ENCODE measurements at regions not wholly inside any gene's neighbourhood (a gene's known extent, or its start where the extent isn't known, plus 50 kb on each side); places are given as distances from the start of the nearest gene placed in this dataset.
"Not testable (repeated sequence)": the region's sequence is repeated elsewhere in the genome, so short reads cannot be mapped to it uniquely, and the experiment has no call there.

- DNase-seq: no peak
Measured at GRCh38 chr4:189445613-189446012, 495.1 kb upstream of the FRG1 start.

- DNase-seq: no peak
Measured at GRCh38 chr4:189463734-189464133, 476.9 kb upstream of the FRG1 start.

DNA sequence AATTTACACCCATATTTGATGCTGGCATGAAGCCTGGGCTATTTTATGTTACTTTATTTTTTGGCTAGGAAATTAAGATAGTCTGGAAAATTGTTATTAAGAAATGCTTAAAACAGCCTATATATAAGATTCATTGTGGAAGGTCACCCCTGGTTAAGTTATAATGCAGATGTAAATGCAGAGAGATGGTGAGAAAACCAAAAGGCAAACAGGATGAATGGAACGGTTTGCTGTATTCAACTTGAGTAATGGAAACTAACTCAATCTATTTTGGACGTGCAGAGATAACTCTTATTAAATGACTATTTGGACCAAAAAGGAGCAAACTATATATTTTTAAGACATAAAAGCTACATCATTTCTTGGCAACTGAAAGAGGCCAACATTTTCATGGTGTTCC, 446.3 kb upstream of the FRG1 start:
- DNase-seq: no peak

DNA sequence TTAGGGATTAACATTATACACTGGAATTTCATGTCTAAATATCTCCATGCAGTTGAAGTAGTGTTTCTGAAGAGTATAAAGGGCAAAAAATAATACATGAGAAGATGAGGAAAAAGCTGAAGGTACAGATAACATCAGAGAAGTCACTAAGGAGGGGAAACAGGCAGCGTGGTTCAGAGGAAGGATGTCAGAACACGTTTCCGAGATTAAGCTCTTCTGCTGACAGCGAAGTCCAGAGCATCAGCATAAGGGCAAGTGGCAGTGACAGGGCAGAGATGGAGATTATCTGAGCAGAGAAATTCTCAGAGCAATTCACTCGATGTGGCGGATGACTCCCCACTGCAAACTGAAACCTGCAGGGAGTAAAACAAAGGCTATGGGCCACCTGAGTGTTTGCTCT, 443.2 kb upstream of the FRG1 start:
- DNase-seq: no peak

- DNase-seq: no peak
Measured at GRCh38 chr4:189497996-189498395, 442.7 kb upstream of the FRG1 start.

- no peak for DNase-seq
Measured at GRCh38 chr4:189498457-189498856, 442.2 kb upstream of the FRG1 start.

DNA sequence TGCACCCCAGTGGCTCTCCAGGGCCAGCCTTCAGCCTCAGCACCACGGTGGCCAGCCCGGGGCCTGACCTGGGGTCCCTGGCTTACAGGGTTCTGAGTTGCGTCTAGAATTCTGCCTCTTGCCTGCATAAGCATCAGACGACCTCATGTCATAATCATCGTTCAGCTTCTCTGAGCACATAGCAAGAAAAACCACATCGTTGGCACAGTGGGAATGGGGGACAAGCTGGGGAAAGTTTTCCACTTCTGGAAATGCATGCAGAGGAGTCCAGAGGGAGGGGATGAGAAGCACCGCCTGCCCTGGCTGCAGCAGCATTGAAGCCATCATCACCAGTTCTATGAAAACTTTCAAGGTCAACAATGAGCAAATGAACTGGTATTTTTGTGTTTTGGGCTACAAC, 441.0 kb upstream of the FRG1 start:
- no peak for DNase-seq

DNA sequence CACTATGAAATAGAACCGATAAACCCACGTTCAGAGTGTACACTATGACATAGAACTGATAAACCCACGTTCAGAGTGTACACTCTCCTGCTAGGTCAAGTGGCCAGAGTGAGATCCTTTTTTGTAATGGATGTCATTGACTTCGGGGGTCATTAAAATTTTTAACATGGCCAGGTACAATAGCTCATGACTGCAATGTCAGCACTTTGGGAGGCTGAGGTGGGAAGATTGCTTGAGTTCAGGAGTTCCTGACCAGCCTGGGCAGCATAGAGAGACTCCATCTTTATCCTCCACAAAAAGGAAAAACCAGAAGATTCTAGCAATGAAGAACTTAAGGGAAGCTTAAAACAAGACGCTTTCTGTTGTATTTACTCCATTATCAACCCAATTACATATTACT, 439.7 kb upstream of the FRG1 start:
- no peak for DNase-seq

- no peak for DNase-seq
Measured at GRCh38 chr4:189502841-189503435, 437.7 kb upstream of the FRG1 start.

GRCh38 chr4:189504220-189504619, 436.5 kb upstream of the FRG1 start:
- DNase-seq: no peak

- DNase-seq: no peak
Measured at GRCh38 chr4:189505380-189505779, 435.3 kb upstream of the FRG1 start.

- DNase-seq: no peak
Measured at GRCh38 chr4:189506080-189506479, 434.6 kb upstream of the FRG1 start.

DNA sequence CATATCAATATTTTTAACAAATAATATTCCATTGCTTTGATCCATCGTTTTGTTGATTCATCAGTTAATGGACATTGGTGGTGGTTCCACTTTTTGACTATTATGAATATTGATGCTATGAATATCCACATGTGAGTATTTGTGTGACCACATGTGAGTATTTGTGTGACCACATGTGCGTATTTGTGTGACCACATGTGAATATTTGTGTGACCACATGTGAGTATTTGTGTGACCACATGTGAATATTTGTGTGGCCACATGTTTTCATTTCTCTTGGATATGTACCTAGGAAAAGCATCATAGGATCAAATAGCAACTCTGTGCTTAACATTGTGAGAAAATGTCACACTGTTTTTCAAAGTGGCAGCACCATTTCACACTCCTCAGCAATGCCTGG, 433.6 kb upstream of the FRG1 start:
- no peak for DNase-seq

- DNase-seq: no peak
Measured at GRCh38 chr4:189510601-189511000, 430.1 kb upstream of the FRG1 start.

- no peak for DNase-seq
Measured at GRCh38 chr4:189511581-189511980, 429.1 kb upstream of the FRG1 start.

DNA sequence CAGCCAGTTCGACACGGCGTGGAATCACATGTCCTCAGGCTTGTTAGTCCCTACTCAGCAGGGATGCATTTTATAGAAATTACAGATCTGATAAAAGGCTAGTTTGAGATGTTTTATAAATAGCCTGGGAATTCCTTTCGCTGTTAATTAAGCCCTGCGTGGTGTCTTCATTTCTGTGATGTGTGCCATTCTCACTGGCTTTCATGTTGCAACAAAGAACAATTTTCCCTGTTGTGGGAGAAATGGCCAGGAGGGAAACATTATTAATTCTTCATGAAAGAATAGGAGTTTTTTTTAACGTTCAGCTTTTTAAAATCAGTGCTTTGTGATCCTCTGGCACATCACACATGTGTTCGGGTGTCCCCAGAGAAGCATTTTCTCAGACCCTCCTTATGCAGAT, 427.3 kb upstream of the FRG1 start:
- no peak for DNase-seq

DNA sequence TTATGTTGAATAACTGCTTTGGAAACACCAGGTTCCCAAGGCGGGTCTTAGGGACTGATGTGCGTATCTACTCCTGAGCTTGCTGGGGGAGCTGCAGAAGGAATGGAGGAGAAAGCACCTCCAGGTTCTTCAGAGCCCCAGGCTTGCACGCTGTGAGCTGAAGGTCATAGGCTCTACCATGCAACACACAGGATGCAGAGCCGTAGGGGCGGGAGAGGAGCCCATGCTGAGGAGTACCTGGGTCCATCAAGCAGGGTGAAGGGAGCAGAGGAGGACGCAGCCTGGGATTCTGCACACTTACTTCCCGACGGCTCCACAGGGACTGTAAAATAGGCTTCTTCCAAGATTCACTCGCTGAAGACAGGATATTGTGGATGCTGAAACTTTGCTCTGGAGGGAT, 426.5 kb upstream of the FRG1 start:
- no peak for DNase-seq

DNA sequence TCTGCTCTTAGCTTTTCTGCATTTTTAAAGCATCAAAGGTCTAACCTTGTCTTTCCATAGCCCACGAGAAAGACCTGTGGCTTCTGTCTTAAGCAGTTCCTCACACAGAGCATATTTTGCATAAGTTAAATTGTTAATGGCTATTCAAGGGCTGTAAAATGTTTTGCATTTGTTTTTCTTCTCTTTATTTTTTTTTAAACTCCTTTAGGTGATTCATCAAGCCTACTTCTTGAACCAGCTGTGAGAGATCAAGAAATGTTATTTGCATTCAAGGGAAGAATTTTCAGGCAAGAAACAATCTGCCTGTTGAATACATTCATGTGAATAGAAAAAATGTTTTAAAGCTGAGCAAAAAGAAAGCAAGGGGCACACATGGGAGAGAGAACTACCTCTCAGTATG, 423.8 kb upstream of the FRG1 start:
- DNase-seq: no peak

DNA sequence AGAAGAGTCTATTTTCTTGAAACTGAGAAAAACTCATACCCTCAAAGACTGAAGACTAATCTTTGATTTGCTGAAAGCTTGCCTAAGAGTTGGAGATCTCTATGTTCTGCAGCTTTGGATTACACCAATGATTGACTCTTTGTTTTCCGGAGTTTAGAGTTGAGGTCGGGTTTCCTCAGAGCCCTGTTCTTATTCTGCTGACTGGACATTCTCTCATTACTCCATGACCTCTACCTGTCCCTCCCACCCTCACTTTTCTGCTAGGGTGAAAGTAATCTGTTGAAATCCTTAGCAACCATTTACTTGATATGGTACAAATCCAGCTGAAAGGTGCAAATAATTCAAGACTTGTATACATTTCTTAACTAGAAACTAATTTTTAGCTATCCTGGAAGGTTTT, 421.5 kb upstream of the FRG1 start:
- no peak for DNase-seq

DNA sequence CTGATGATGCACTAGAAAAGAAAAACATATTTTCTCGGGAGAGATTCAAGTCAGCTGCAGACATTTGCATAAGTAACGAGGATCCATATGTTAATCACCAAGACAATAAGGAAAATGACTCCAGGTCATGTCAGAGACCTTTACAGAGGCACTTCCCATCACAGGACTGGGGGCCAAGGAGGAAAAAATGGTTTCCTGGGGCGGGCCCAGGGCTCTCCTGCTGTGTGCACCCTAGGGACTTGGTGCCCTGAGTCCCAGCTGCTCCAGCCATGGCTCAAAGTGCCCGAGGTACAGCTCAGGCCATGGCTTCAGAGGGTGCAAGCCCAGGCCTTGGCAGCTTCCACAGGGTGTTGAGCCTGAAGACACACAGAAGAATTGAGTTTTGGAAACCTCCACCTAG, 415.4 kb upstream of the FRG1 start:
- DNase-seq: no peak

GRCh38 chr4:189530848-189531247, 409.8 kb upstream of the FRG1 start:
- DNase-seq: no peak

- no peak for DNase-seq
Measured at GRCh38 chr4:189533603-189534002, 407.1 kb upstream of the FRG1 start.

DNA sequence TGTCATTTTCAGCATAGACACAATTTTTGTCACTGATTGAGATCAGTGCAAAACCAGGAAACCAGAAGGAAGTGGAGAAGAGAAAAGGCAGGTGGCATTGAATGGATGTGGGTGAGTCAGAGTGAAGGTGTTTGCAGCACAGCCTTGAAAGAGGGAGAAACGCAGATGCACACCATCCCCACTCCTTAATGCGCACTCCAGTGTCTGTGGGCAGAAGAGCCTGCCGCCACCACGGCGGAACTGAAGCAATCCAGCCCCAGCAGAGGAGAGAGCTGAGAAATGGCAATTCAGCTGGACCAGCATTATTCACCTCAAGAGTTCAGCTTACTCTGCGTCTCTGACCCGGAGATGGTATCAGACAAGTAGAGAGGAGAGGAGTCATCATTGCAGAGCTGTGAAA, 393.1 kb upstream of the FRG1 start:
- DNase-seq: no peak

- no peak for DNase-seq
Measured at GRCh38 chr4:189548484-189549125, 392.1 kb upstream of the FRG1 start.

GRCh38 chr4:189551931-189552670, 388.6 kb upstream of the FRG1 start:
- not testable (repeated sequence) for DNase-seq

Measured in activated T-cell treated with anti-CD3 and anti-CD28 coated beads for 4 hours (primary cell).